Right ventricle myocardium superior (tissue), 1 donor: ENCODE measurements at regions not wholly inside any gene's neighbourhood (a gene's known extent, or its start where the extent isn't known, plus 50 kb on each side); places are given as distances from the start of the nearest gene placed in this dataset.
A peak's percentile ranks its signal among the peaks of the same experiment; 100 is the strongest.

Experiments used
- ATAC-seq: fragments of 200-7000 bp; cut with Tn5 transposase; one replicate; pipeline ENCODE4 v1.9.1; 2020; ENCODE audit warnings: mild to moderate bottlenecking; ENCODE audit not compliant: poor library complexity
- DNase-seq: peaks from one replicate; pipeline ENCODE4 v3.0.0-alpha.2; 2020
- intact Hi-C: fragments of 100-400 bp; cut with DNase I; formaldehyde crosslinking; loops from one replicate; pipeline ENCODE4 v1.11.2; 2022
- donor health status: DM: no; HTN: yes; CAD: no; lungs with severe emphysema.

DNA sequence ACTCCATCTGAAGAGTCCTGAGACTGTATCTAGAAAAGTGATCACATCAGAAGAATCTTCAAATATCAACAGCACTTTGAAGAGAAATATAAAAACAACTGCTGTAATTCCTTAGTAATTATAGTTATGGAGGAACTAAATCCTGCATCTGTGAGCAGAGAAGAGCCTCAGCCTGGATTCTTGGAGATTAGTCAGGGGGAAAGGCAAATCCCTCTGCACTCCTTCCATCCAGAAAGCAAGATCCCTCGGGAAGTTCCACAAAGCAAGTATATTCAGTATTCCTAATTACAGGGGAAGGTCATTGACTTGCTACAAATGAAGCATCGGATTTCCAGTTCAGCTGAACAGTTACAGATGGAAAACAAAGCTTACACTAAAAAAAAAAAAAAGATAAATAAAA, 256.6 kb upstream of the IPO5 start:
- intact Hi-C loops = no loop called here
- DNase-seq (no peak), ATAC-seq (no peak)

DNA sequence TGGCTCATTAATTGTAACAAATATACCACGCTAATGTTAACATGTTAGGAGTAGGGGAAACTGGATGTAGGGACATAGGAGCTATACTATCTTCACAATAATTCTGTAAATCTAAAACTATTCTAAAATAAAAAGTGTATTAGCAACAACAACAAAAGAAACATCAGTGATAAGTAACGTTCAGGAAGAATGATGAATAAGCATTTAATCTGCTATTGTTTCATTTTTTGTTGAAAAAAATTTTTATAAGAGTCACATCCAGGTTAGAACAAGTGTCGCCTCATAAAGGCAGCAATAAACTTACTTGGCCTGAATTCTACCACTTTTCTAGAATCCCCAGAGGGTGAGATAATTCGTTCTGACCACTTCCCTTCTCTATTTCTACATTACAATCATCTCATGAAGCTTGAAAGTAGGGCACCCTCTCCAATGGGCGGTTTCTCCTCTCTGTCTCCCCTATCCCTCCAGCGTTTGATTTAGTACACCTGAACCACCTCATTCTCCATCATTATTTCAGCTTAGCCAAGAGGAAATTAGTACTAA, 253.1 kb upstream of the IPO5 start:
- intact Hi-C loops = no loop called here
- no peak for ATAC-seq
- no peak for DNase-seq

DNA sequence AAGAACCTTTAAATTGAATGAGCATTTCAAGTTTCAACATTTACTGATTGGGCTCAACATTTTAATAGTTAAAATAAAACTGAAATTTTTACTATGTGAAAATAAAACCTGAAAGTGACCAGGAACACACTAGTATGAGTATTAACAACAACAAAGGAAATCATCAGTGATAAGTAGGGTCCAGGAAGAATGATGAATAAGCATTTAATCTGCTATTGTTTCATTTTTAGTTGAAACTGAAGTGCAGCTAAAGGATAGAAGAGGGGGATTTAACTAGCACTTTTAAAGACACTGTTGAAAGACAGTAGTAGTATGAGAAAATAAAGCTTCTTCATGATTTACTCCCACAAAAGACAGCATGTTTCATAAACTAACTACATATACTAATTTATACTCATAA, 250.9 kb upstream of the IPO5 start:
- DNase-seq (no peak), ATAC-seq (no peak)
- intact Hi-C loops = no loop called here

DNA sequence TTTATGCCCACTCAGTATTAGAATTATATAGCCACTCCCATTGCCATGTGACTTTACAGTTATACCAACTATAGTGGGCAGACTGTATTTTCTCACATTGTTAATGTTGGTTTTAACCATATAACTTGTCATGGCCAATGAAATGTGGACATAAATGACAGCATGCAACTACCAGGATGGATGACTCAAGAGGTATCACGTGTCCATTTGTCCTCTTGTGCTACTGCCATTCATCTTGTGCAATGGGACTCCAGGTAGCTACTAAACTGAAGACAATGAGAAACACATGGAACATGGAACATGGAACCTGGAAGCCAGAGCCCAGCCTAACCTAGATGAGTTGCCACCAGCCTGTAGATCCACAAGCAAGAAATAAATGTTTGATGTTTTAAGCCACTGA, 242.7 kb upstream of the IPO5 start:
- ATAC-seq (no peak), DNase-seq (no peak)
- intact Hi-C loops = no loop called here

DNA sequence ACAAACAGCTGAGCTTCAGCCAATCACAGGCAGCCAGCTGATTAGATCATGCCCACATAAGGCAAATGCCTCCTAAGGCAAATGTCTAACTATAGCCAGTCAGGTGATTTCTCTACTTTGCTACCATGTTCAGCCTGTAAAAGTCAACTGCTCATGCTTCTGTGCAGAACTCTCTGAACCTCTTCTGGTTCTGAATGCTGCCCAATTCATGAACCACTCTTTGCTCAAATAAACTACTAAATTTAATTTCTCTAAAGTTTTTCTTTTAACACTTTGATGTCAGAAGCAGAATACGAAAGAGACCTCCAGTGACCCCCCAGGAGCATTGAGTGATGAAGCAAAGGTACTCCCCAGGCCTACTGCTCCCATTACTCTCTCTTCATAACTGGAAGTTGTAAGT, 240.7 kb upstream of the IPO5 start:
- no peak for ATAC-seq
- intact Hi-C loops = no loop called here
- DNase-seq = no peak

DNA sequence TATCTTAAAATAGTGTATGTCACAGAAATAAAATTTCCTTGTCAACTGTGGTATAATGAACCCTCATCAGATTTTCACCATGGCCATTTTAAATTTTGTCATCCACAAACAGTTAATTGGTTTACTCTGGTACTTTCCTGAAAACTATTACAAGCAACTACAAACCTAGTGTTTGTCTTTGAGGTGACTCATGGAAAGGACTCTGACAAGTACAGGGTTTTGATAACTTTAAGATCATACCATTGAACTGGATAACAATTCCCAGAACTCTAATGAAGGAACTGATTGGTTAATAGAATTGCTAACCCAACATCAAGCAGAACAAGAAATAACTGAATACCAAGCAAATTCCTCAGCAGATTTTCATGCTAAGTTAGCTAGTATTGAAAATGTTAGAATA, 237.7 kb upstream of the IPO5 start:
- no peak for ATAC-seq
- intact Hi-C loops = no loop called here
- DNase-seq = no peak

DNA sequence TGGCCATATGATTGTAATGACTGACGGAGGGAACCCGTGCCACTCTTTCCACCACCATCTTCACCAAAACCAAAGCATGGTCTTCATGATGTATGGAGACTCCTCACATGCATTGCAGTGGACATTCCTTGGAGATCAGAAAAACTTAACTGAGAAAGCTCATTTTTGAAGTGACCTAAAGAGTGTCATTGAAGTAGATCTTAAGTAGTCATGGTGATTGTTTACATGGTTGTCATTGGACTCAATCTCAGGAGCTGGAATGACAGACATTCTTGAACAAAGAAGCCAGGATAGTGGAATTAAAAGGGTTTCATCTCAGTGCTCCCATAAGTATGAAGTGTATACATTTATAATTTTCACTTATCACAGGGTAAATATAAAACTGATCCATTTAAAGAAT, 236.7 kb upstream of the IPO5 start:
- ATAC-seq (no peak), DNase-seq (no peak)
- intact Hi-C loops = no loop called here

DNA sequence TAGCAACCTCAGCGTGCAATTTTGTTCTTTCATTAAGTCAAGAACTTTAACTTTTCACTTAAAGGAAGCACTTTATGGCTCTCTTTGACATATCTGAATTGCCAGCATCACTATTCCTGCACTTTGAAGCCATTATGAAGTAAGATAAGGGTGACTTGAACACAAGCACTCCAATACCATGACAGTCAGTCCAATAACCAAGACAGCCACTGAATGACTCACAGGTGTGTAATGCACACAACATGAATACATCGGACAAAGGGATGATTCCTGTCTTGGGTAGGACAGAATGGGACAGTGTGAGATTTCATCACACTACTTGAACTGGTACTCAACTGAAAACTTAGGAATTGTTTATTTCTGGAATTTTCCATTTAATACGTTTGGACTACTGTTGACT, 233.7 kb upstream of the IPO5 start:
- ATAC-seq = no peak
- DNase-seq = no peak
- intact Hi-C loops = no loop called here

DNA sequence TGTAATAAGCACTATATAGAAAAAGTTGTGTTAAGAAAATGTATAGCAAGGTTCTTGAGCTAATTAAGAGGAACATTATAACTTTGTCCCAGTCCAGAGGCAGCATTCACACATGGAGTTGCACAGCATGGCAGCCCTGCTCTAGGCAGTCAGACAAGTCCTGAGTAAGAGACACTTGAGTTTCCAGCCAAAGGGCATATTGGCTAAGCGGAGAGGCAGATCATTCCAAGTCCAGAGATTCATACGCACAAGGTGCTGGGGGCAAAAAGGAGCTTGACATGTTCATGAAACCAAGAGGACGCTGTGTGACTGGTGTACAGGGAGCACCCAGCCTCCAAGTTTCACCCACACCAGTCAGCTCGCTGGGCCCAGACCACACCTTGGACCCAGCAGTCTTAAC, 232.6 kb upstream of the IPO5 start:
- ATAC-seq (no peak), DNase-seq (no peak)
- intact Hi-C loops = no loop called here

DNA sequence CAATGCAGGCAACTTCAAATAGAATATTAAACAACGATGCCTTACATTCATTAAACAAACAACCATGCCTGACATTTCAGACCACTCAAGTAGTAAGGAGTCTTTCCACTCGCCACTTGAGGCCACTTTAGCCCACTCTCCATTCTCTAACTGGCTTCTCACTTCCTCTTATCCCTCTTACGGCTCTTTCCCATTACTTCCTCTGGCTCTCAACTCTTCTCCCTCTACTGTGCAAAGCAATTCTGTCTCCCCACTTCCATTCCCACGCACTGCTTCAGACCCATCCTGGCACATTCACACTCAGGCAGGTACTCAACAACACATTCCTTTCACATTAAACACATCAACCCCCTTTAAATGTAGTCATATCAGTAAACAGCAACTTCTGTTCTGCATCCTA, 229.8 kb upstream of the IPO5 start:
- no peak for ATAC-seq
- intact Hi-C loops = no loop called here
- DNase-seq = no peak

DNA sequence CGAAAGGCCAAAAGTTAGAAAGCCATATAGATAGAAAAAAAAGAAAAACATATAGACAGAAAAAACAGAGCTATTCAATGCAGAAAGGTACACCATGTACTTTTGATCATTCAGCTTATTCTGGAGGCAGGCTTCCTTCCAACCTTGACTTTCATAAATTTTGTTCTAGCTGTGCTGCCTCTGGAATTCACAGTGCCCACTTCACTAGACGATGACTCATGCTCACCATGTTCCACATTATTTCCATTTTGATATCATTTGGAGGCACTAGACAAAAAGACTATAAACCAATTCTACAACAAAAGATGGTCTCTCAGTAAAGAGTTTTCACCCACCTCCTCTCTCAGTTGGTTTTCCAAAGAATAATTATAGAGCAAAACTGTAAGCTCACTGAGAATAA, 229.0 kb upstream of the IPO5 start:
- no peak for DNase-seq
- ATAC-seq = no peak
- intact Hi-C loops = no loop called here

DNA sequence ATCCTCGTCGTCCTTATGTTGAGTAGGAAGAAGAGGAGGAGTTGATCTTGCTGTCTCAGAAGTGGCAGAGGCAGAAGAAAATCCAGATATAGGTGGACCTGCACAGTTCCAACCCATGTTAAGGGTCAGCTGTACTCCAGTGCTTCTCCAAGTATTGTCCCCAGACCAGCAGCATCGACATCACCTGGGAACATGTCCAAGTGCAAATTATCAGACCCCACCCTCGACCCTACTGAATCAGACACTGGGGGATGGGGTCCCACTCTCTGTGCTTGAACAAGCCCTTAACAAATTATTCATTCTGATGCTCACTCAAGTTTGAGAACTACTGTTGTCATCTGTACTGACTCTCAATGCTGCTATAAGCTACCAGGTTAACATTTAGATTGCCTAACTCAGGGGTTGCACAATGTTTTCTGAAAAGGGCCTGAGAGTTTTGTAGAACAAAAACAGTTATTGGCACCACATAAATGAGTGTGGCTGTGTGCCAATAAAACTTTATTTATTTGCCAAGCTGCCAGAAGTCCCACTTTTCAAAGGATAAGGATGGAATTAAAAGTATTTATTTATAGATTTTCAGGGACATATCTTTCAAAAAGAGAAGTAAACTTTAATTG, 226.7 kb upstream of the IPO5 start:
- ATAC-seq = peak; percentile 79
- intact Hi-C loops = no loop called here
- DNase-seq = no peak

DNA sequence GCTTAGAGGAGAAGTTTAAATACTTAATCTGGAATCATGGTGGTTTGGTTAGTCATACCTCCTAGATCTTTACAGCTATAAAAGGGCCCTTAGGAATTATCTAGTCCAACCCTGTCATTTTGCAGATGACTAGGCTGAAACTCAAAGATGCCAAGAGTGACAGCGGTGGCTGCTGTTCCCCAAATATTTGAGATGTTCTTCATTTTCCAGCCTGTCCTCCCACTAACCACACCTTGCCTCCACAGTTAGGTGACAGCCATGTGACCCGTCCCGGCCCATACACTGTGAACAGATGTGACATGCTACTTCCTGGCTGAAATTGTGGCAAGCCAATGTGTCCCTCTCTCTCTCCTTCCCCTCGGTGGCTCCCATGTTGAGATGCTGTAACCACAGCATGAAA, 225.5 kb upstream of the IPO5 start:
- no peak for ATAC-seq
- intact Hi-C loops = no loop called here
- DNase-seq = no peak

DNA sequence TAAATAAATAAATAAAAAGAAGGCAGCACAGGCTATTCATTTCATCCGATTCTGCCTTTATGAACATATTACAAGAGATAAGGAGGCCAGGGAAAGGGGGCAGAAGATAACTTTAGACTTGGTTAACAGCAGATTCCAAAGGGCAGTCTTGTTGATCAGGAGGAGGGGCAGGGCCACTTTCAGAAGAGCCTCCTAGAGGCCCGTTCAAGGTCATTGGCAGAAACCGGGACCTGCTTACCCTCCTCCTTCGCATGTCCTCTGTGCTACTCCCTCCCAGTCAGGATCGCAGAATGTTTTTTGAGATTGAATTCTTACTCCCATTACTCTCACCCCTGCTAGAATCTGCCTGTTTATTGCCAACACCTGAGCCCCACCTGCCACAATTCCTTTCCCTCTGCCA, 217.0 kb upstream of the IPO5 start:
- no peak for ATAC-seq
- intact Hi-C loops = no loop called here
- DNase-seq = no peak

DNA sequence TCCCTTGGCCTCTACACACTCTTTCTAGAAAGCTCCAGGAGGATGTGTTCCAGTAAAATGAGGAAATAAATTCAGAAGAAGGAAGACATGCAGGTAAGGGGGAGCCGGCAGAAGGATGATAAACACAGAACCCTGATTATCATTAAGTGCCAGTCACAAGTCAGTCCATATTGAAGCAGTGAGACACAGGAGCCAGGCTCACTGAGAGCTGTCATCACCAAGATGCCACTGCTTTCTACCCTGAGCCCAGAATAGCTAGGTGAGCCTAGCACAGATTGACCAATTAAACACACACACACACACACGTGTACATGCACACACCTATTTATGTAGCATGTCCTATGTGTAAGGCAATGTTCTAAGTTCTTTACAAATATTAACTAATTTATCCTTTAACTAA, 211.4 kb upstream of the IPO5 start:
- intact Hi-C loops = no loop called here
- DNase-seq = no peak
- no peak for ATAC-seq

DNA sequence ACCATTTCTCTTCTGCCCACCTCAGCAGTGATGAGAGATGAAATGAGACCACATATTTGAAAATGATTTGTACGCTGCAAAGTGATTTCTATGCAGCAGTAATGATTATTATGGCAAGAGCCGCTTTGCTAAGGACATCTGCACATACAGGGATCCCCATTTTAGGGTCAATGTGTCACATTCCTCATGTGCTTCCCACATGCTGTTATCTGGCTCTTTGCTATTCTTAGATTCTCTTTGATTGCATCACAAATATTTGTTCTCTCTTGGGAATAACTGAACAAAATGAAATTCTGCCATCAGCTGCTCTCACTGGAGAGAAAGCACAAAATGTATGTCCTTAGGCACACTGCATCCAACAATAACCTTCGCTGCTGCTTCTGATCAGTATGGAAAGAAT, 209.5 kb upstream of the IPO5 start:
- DNase-seq (no peak), ATAC-seq (peak; percentile 59)
- intact Hi-C loops = no loop called here

DNA sequence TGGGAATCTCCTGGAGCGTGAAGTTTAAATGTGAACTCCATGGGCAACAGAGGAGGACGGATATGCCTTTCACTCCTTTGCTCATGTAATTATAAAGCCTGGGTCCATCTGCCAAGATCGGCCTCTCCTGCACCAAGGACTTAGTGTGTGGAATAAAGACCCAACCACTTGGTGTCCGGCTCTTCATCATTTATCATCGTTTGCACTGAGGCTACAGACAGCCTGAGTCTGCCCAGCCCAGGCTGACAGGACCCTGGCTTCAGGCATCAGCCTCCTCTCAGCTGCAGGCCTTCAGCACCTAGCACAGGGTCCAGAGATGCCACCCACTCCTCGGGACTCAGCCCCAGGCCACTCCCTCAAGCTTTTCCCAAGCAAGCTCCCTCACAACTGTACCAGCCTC, 206.8 kb upstream of the IPO5 start:
- intact Hi-C loops = no loop called here
- DNase-seq = no peak
- no peak for ATAC-seq

DNA sequence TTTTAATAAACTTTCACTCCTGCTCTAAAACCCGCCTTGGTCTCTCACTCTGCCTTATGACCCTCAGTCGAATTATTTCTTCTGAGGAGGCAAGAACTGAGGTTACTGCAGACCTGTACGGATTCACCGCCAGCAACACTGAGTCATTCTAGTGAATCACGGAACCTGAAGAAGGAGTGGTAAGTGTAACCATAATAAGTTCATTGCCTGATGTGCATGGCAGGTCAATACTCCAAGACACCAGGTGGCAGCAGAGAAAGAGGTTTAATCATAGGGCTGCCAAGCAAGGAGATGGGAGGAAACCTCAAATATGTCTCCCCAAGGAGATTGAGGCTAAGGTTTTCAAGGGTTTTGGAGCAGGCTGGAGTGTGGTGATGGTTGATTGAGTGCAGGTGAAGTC, 204.3 kb upstream of the IPO5 start:
- ATAC-seq (no peak), DNase-seq (no peak)
- intact Hi-C loops = no loop called here

DNA sequence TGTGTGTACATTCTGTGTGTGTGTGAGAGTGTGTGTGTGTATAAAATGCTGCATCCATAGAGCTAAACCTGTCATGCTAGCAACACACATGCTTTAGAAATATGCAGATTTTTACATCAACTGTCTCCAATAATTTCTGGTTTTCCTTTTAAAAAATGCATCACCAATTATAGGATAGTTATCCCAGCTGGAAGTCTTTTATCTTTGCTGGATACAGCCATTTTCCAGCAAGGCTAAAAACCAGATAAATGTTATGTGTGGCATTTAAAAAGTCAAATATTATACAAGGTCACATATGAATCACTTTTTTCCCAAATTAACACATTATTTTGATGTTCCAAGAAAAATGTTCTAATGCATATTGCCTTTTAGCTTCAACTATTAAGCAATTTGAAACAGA, 202.0 kb upstream of the IPO5 start:
- DNase-seq (no peak), ATAC-seq (no peak)
- intact Hi-C loops = no loop called here

DNA sequence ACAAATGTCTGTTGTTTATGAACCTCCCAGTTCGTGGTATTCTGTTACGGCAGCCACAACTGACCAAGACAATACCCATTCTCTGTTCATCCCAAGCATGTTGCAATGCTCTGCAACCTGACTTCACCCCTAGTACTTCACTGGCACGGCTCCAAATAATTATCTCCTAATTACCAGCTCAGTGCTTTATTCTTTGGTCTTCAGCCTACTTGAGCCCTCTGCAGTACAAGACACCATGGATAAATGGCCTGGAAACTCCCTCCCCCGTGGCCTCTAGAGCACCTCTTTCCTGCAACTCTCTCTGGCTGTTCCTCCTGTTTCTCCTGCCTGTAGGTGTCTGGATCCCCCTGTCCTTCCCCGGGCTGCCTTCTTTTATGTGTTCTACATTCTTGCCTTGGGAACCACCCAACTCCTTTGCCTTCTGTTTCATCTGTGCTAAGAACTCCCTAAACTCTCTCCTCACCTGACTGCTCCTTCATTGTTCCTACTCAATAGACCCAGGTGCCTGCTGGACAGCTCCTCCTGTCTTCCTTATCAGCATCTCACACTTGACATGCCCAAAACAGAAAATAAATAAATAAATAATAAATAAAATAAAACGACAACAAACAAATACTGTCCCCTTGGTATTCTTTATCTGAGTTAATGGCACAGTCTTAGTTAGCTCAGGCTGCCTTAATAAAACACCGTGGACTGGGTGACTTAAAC, 200.4 kb upstream of the IPO5 start:
- ATAC-seq (no peak), DNase-seq (no peak)
- intact Hi-C loops = no loop called here
